ENCODE measurements at regions not wholly inside any gene's neighbourhood (a gene's known extent, or its start where the extent isn't known, plus 50 kb on each side); places are given as distances from the start of the nearest gene placed in this dataset.

DNA sequence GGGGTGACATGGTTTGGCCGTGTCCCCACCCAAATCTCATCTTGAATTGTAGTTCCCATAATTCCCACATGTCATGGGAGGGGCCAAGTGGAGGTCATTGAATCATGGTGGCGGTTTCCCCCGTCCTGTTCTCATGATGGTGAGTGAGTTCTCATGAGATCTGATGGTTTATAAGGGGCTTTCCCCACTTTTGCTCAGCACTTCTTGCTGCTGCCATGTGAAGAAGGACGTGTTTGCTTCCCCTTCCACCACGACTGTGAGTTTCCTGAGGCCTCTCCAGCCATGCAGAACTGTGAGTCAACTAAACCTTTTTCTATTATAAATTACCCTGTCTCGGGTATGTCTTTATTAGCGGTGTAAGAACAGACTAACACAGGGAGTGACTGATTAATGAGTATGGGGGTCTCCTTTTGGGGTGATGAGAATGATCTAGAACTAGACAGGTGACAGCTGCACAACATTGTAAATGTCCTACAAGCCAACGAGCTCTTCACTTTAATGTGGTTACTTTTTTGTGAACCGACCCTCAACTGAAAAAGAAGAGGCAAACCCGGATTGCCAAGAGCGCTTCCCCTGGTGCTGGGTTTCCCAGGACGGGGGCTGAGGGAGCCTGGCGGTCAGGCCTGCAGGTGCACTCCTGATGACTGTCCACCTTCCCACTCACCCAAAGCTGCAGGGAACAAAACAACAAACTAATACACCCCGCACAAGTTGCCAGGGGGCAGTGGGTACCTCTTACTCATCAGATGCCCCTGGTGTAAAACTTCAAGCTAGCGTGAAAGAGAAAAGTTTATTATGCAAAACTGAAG, 90.1 kb downstream of the NCOR2 start:
- intact Hi-C loops (cut with DNase I) = loop anchor here in 1 of 10 donors (10.0 kb wide), 1 partner anchor 443 kb away; no protein-coding TSS in a partner anchor
- no peak for ATAC-seq
- TF ChIP-seq POLR2A (IDR thresholded peaks at IDR 0.05) = no peak
- TF ChIP-seq, protein P1, sequence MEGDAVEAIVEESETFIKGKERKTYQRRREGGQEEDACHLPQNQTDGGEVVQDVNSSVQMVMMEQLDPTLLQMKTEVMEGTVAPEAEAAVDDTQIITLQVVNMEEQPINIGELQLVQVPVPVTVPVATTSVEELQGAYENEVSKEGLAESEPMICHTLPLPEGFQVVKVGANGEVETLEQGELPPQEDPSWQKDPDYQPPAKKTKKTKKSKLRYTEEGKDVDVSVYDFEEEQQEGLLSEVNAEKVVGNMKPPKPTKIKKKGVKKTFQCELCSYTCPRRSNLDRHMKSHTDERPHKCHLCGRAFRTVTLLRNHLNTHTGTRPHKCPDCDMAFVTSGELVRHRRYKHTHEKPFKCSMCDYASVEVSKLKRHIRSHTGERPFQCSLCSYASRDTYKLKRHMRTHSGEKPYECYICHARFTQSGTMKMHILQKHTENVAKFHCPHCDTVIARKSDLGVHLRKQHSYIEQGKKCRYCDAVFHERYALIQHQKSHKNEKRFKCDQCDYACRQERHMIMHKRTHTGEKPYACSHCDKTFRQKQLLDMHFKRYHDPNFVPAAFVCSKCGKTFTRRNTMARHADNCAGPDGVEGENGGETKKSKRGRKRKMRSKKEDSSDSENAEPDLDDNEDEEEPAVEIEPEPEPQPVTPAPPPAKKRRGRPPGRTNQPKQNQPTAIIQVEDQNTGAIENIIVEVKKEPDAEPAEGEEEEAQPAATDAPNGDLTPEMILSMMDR (IDR thresholded peaks at IDR 0.05) = no peak
- DNase-seq = peak in 2 of 5 donors; percentile 13 to 19
- H3K27me3 ChIP-seq = no peaks in the 10 kb centered on the region
- WGBS, 4 donors = 79 to 87% (median 84%) methylated on average over 15 of the region's 15 CpGs
- H3K4me3 ChIP-seq = no peak overlapping the region
- no peak overlapping the region for H3K27ac ChIP-seq
- H3K9me3 ChIP-seq = peaks cover 0 to 9% (median 3%) of the 10 kb centered on the region in 12 donors
- H3K4me1 ChIP-seq = peaks cover 5 to 58% (median 26%) of the 10 kb centered on the region in 12 donors
- peaks cover 0 to 85% (median 47%) of the 10 kb centered on the region in 9 donors for H3K36me3 ChIP-seq

DNA sequence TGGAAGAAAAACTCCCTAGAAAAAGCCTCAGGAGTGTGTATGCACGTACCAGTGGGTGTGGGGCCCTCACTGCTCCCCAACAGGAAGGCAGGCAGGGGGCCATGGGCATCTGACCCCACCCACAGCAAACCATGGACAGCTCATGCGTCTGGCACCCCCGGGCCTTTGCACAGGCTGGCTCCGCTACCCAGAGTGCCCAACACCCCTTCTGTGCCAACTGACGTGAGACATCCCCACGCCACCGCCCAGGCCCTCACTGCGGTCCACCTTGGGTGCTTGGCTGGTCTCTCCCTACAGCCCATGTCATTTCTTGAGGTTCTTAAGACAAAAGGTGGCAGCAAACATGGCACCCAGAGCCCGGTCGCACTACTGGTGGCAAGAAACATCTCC, 91.4 kb downstream of the NCOR2 start:
- DNase-seq (peak in 2 of 5 donors; percentile 31 to 49), ATAC-seq (no peak)
- no peak overlapping the region for H3K4me3 ChIP-seq
- peaks cover under 1 to 44% (median 22%) of the 10 kb centered on the region in 12 donors for H3K4me1 ChIP-seq
- H3K27ac ChIP-seq = peak overlapping the region in 5 of 12 donors; percentile 9 to 73 (median 60)
- WGBS, 4 donors = 91 to 98% (median 96%) methylated on average over 9 to 10 of the region's 10 CpGs
- peaks cover 0 to 87% (median 57%) of the 10 kb centered on the region in 9 donors for H3K36me3 ChIP-seq
- peaks cover 0 to 9% (median 3%) of the 10 kb centered on the region in 12 donors for H3K9me3 ChIP-seq
- H3K27me3 ChIP-seq = no peaks in the 10 kb centered on the region
- intact Hi-C loops (cut with DNase I) = loop anchor here in 1 of 10 donors (10.0 kb wide), 1 partner anchor 441 kb away; no protein-coding TSS in a partner anchor
- TF ChIP-seq, protein P1 (IDR thresholded peaks at IDR 0.05) = no peak
- TF ChIP-seq POLR2A (IDR thresholded peaks at IDR 0.05) = no peak

DNA sequence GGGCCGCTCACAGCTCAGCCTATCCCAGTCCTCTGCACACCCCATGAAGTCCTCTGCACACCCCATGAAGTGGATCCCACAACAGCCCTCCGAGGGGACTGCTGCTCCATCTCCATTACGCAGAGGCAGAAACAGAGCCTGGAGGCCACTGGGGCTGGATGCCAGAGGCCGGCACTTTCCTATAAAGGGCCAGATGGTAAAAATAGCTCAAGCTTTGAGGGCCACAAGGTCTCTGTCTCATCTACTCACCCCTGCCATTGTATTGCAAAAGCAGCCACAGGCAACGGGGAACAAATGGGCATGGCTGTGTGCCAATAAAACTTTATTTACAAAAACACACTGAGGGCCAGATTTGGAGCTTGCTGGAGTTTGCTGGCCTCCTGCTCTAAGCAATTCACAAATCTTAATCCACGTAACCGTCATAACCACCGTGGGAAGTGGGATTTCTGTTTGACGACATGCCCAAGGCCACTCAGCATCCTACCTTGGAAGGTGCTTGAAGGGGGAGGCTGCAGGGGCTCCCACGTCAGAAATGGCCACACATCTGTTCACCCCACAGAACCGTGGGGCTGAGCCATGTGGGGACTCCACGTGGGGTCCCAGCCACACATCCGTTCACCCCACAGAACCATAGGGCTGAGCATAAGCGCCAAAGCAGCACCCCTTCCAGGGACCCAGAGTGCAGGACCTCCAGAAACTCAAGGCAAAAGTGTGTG, 92.0 kb downstream of the NCOR2 start:
- peaks cover 0 to 9% (median 3%) of the 10 kb centered on the region in 12 donors for H3K9me3 ChIP-seq
- H3K27me3 ChIP-seq = no peaks in the 10 kb centered on the region
- H3K27ac ChIP-seq = peak overlapping the region in 9 of 12 donors; percentile 37 to 74 (median 60)
- DNase-seq = peak in 3 of 5 donors; percentile 38 to 46 (median 45)
- WGBS, 4 donors = 68 to 82% (median 77%) methylated on average over 12 to 14 of the region's 14 CpGs
- intact Hi-C loops (cut with DNase I) = loop anchor here in 1 of 10 donors (10.0 kb wide), 1 partner anchor 441 kb away; no protein-coding TSS in a partner anchor
- no peak overlapping the region for H3K4me3 ChIP-seq
- peaks cover 0 to 39% (median 17%) of the 10 kb centered on the region in 12 donors for H3K4me1 ChIP-seq
- TF ChIP-seq POLR2A (IDR thresholded peaks at IDR 0.05) = no peak
- TF ChIP-seq, protein P1 (IDR thresholded peaks at IDR 0.05) = no peak
- ATAC-seq = peak; percentile 31 to 67 (median 49)
- peaks cover 0 to 92% (median 62%) of the 10 kb centered on the region in 9 donors for H3K36me3 ChIP-seq
